Left renal cortex interstitium (tissue), 4 donors: ENCODE measurements at regions not wholly inside any gene's neighbourhood (a gene's known extent, or its start where the extent isn't known, plus 50 kb on each side); places are given as distances from the start of the nearest gene placed in this dataset.
"Not testable (repeated sequence)": the region's sequence is repeated elsewhere in the genome, so short reads cannot be mapped to it uniquely, and the experiment has no call there.

Source experiments
- DNase-seq, 4 donors: peaks; one replicate each; pipeline ENCODE4 v3.0.0-alpha.2; 2013; ENCODE audit warnings: low read depth in 4 of 4, low spot score in 2 of 4, missing footprints in 1 of 4

GRCh38 chr9:135348076-135348787, 131.3 kb upstream of the PPP1R26 start:
- no peak for DNase-seq

GRCh38 chr9:135348788-135349150, 130.8 kb upstream of the PPP1R26 start:
- no peak for DNase-seq

GRCh38 chr9:135349212-135350002, 130.2 kb upstream of the PPP1R26 start:
- no peak for DNase-seq

- DNase-seq: no peak
These were observed 129.6 kb upstream of the PPP1R26 start for GRCh38 chr9:135350003-135350315.

GRCh38 chr9:135353935-135354334, 125.6 kb upstream of the PPP1R26 start:
- DNase-seq: no peak

GRCh38 chr9:135355521-135356011, 124.0 kb upstream of the PPP1R26 start:
- DNase-seq: no peak

- no peak for DNase-seq
These were observed 123.6 kb upstream of the PPP1R26 start for GRCh38 chr9:135356021-135356420.

- no peak for DNase-seq
These were observed 122.8 kb upstream of the PPP1R26 start for GRCh38 chr9:135356796-135357195.

GRCh38 chr9:135357863-135358551, 121.6 kb upstream of the PPP1R26 start:
- no peak for DNase-seq

- no peak for DNase-seq
These were observed 121.0 kb upstream of the PPP1R26 start for GRCh38 chr9:135358552-135358940.

GRCh38 chr9:135359764-135360163, 119.8 kb upstream of the PPP1R26 start:
- DNase-seq: no peak

GRCh38 chr9:135360617-135361016, 119.0 kb upstream of the PPP1R26 start:
- DNase-seq: no peak

- not testable (repeated sequence) for DNase-seq
These were observed 117.9 kb upstream of the PPP1R26 start for GRCh38 chr9:135361668-135362067.

- no peak for DNase-seq
These were observed 116.0 kb upstream of the PPP1R26 start for GRCh38 chr9:135363596-135363995.

- DNase-seq: no peak
These were observed 114.4 kb upstream of the PPP1R26 start for GRCh38 chr9:135365013-135365768.

GRCh38 chr9:135366104-135366503, 113.5 kb upstream of the PPP1R26 start:
- no peak for DNase-seq

GRCh38 chr9:135369412-135369990, 110.1 kb upstream of the PPP1R26 start:
- no peak for DNase-seq

- no peak for DNase-seq
These were observed 108.9 kb upstream of the PPP1R26 start for GRCh38 chr9:135370411-135371375.

GRCh38 chr9:135371535-135371934, 108.0 kb upstream of the PPP1R26 start:
- DNase-seq: no peak
